Gastrocnemius medialis (tissue), 4 donors: ENCODE measurements at regions not wholly inside any gene's neighbourhood (a gene's known extent, or its start where the extent isn't known, plus 50 kb on each side); places are given as distances from the start of the nearest gene placed in this dataset.

Experiments used
- CTCF ChIP-seq, 5 experiments: fragments of 450-650 bp in 3 of 5; fragments of 200-600 bp in 2 of 5; sonication (generic) in 2 of 5; IDR thresholded peaks in 4 of 5; conservative IDR thresholded peaks in 1 of 5; 1 replicate in 4 of 5; 2 replicates in 1 of 5; pipeline ENCODE4 v1.5.1; 2016 to 2019; ENCODE audit warnings: antibody characterized with exemption in 5 of 5, mild to moderate bottlenecking in 3 of 5, moderate library complexity in 3 of 5
- POLR2A ChIP-seq, 2 donors: fragments of 450-650 bp; IDR thresholded peaks; one replicate each; pipeline ENCODE4 v1.6.1; 2017; ENCODE audit warnings: antibody characterized with exemption in 2 of 2, mild to moderate bottlenecking in 2 of 2, moderate library complexity in 2 of 2

- TF ChIP-seq CTCF (IDR thresholded peaks at IDR 0.05 in 4 of 5, conservative IDR thresholded peaks at IDR 0.05 in 1 of 5) (no peak), POLR2A (IDR thresholded peaks at IDR 0.05) (no peak)
Observed at GRCh38 chr2:217069263-217070042, 209.6 kb upstream of the TNP1 start.
